Adrenal gland (tissue), 5 donors: ENCODE measurements at regions not wholly inside any gene's neighbourhood (a gene's known extent, or its start where the extent isn't known, plus 50 kb on each side); places are given as distances from the start of the nearest gene placed in this dataset.

Experiments used
- POLR2A ChIP-seq, 2 donors: fragments of 450-650 bp; IDR thresholded peaks; one replicate each; pipeline ENCODE4 v1.6.1; 2017; ENCODE audit warnings: antibody characterized with exemption in 2 of 2, mild to moderate bottlenecking in 2 of 2, moderate library complexity in 1 of 2
- TF ChIP-seq, protein P1 (sequence below), 6 experiments: fragments of 450-650 bp in 4 of 6; fragments of 200-600 bp in 2 of 6; sonication (generic) in 1 of 6; IDR thresholded peaks; 1 replicate in 5 of 6; 2 replicates in 1 of 6; pipeline versions ENCODE4 v1.5.1 to v1.8.0; 2016 to 2021; ENCODE audit warnings: antibody characterized with exemption in 6 of 6, mild to moderate bottlenecking in 2 of 6, moderate library complexity in 1 of 6
- donor health status: DM: no; HTN: no; CAD: no.

DNA sequence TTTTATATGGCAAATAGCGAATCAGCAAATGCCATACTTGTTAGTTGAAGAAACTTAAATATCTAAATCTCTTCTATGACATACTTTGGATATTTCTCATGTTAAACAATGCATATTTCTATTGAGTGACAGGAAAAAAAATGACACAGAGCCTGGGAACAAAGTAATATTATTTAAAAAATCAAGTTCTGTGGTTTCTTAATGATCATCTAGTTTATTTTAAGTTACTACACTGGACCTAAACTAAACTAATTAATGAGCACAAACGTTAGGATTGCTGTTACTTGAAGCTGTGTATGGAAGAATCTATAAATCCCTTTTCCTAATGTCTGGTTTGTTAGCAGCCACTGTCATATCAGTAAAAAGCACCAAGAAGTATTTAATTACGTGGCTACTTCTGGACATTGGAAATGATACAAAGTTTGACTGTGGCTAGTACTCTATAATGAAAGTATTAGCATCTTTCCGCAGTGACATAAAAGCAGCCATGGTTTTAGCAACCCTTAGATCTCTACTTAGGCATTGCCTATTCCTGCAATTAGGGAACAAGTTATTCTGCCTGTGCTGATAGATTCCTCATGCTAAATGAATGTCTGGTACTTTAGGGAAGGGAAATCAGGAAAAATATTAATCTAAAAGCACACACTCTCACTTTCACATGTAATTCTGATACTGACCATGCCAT lies 981.7 kb upstream of the B3GALT2 start:
- TF ChIP-seq, protein P1, sequence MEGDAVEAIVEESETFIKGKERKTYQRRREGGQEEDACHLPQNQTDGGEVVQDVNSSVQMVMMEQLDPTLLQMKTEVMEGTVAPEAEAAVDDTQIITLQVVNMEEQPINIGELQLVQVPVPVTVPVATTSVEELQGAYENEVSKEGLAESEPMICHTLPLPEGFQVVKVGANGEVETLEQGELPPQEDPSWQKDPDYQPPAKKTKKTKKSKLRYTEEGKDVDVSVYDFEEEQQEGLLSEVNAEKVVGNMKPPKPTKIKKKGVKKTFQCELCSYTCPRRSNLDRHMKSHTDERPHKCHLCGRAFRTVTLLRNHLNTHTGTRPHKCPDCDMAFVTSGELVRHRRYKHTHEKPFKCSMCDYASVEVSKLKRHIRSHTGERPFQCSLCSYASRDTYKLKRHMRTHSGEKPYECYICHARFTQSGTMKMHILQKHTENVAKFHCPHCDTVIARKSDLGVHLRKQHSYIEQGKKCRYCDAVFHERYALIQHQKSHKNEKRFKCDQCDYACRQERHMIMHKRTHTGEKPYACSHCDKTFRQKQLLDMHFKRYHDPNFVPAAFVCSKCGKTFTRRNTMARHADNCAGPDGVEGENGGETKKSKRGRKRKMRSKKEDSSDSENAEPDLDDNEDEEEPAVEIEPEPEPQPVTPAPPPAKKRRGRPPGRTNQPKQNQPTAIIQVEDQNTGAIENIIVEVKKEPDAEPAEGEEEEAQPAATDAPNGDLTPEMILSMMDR (IDR thresholded peaks at IDR 0.05): no peak
- TF ChIP-seq POLR2A (IDR thresholded peaks at IDR 0.05): no peak
